ENCODE measurements at regions not wholly inside any gene's neighbourhood (a gene's known extent, or its start where the extent isn't known, plus 50 kb on each side); places are given as distances from the start of the nearest gene placed in this dataset.

DNA sequence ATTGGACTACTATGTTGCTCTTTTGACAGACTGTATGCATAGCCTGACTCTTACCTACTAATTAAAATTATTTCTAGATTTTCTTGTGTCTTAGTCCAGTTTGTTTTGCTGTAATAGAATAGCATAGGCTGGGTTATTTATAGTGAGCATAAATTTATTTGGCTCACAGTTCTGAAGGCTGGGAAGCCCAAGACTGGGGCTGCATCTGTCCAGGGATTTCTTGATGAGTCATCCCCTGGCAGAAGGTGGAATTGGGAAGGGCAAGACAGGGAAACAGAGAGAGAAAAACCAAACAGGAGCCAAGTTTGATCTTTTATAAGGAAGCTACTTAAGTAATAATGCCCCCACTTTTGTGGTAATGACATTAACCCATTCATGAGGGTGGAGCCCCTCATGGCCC is 759.2 kb upstream of the LRFN5 start:
- Histone ChIP-seq H3K9ac (ENCODE audit: insufficient read depth, low read length, poor library complexity, severe bottlenecking) (no peak overlapping the region), H3K4me2 (replicated peaks; ENCODE audit: extremely low read depth, low read length, poor library complexity, severe bottlenecking) (no peak overlapping the region), H3K27me3 (ENCODE audit: control insufficient read depth in 2 of 2, insufficient read depth in 2 of 2, low read length in 2 of 2) (no peaks in the 10 kb centered on the region), H2AFZ (ENCODE audit: insufficient read depth, low read depth, low read length, poor library complexity, severe bottlenecking) (no peak overlapping the region), H3K27ac (ENCODE audit: low read depth in 1 of 2, low read length in 2 of 2) (no peak overlapping the region), H3K36me3 (replicated peaks in 1 of 2; ENCODE audit: control insufficient read depth in 1 of 2, insufficient read depth in 2 of 2, low read length in 2 of 2) (no peaks in the 10 kb centered on the region), H3K79me2 (ENCODE audit: insufficient read depth, low read length) (no peaks in the 10 kb centered on the region), H4K20me1 (ENCODE audit: insufficient read depth, low read length) (no peaks in the 10 kb centered on the region), H3K4me1 (ENCODE audit: control insufficient read depth in 1 of 2, insufficient read depth in 2 of 2, low read length in 2 of 2) (no peaks in the 10 kb centered on the region), H3K9me3 (replicated peaks in 1 of 2; ENCODE audit: control insufficient read depth in 1 of 2, insufficient read depth in 1 of 2, low read length in 2 of 2) (peaks cover 0 to 3% of the 10 kb centered on the region in 2 donors), H3K4me3 (replicated peaks in 1 of 3; ENCODE audit: low read depth in 2 of 3, low read length in 3 of 3) (no peak overlapping the region)
- intact Hi-C loops (cut with micrococcal nuclease): no loop called here
- TF ChIP-seq CTCF (IDR thresholded peaks at IDR 0.05): no peak
- Mint-ChIP-seq H3K27ac (no peak overlapping the region), H3K27me3 (ENCODE audit: low read depth in 3 of 3) (no peaks in the 10 kb centered on the region), H3K4me3 (no peak overlapping the region), H3K36me3 (no peaks in the 10 kb centered on the region), H3K9me3 (peaks cover 0 to 5% (median 2%) of the 10 kb centered on the region in 7 donors), H3K4me1 (no peaks in the 10 kb centered on the region)
- no peak for DNase-seq

DNA sequence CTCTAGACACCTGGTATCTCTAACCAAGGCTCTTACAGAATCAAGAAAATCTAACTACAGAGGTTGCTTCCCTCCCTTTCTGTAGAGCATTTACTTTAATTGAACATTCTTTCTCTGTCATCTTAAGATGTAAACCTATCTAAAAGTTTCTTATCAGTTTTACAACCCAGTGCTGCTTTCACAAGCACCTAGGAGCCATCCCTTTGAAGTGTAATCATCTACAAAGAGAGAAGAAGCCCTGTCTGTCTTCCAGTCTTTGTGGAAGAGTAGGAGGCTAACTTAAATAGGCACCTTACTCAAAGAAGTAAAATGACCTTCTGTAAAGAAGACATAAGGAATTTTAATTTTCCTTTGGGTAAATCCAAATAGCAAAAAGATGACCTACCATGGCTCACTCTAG is 763.9 kb upstream of the LRFN5 start:
- Mint-ChIP-seq H3K4me3 (no peak overlapping the region), H3K36me3 (no peaks in the 10 kb centered on the region), H3K27ac (no peak overlapping the region), H3K27me3 (ENCODE audit: low read depth in 3 of 3) (no peaks in the 10 kb centered on the region), H3K9me3 (peaks cover 0 to 5% (median 2%) of the 10 kb centered on the region in 7 donors), H3K4me1 (no peaks in the 10 kb centered on the region)
- DNase-seq: no peak
- H4K20me1 ChIP-seq (ENCODE audit: insufficient read depth, low read length): no peaks in the 10 kb centered on the region
- no peak overlapping the region for H3K4me3 ChIP-seq (replicated peaks in 1 of 3; ENCODE audit: low read depth in 2 of 3, low read length in 3 of 3)
- no peaks in the 10 kb centered on the region for H3K27me3 ChIP-seq (ENCODE audit: control insufficient read depth in 2 of 2, insufficient read depth in 2 of 2, low read length in 2 of 2)
- H2AFZ ChIP-seq (ENCODE audit: insufficient read depth, low read depth, low read length, poor library complexity, severe bottlenecking): no peak overlapping the region
- intact Hi-C loops (cut with micrococcal nuclease): no loop called here
- no peak for TF ChIP-seq CTCF (IDR thresholded peaks at IDR 0.05)
- no peak overlapping the region for H3K27ac ChIP-seq (ENCODE audit: low read depth in 1 of 2, low read length in 2 of 2)
- no peaks in the 10 kb centered on the region for H3K79me2 ChIP-seq (ENCODE audit: insufficient read depth, low read length)
- H3K9me3 ChIP-seq (replicated peaks in 1 of 2; ENCODE audit: control insufficient read depth in 1 of 2, insufficient read depth in 1 of 2, low read length in 2 of 2): peaks cover 4 to 7% of the 10 kb centered on the region in 2 donors
- H3K36me3 ChIP-seq (replicated peaks in 1 of 2; ENCODE audit: control insufficient read depth in 1 of 2, insufficient read depth in 2 of 2, low read length in 2 of 2): no peaks in the 10 kb centered on the region
- no peak overlapping the region for H3K4me2 ChIP-seq (replicated peaks; ENCODE audit: extremely low read depth, low read length, poor library complexity, severe bottlenecking)
- H3K4me1 ChIP-seq (ENCODE audit: control insufficient read depth in 1 of 2, insufficient read depth in 2 of 2, low read length in 2 of 2): no peaks in the 10 kb centered on the region
- H3K9ac ChIP-seq (ENCODE audit: insufficient read depth, low read length, poor library complexity, severe bottlenecking): no peak overlapping the region
